Body of pancreas (tissue), 4 donors: ENCODE measurements at regions not wholly inside any gene's neighbourhood (a gene's known extent, or its start where the extent isn't known, plus 50 kb on each side); places are given as distances from the start of the nearest gene placed in this dataset.
A peak's percentile ranks its signal among the peaks of the same experiment; 100 is the strongest.
"Not testable (repeated sequence)": the region's sequence is repeated elsewhere in the genome, so short reads cannot be mapped to it uniquely, and the experiment has no call there.

Experiments
- ATAC-seq: fragments of 150-250 bp; one replicate; pipeline ENCODE4 v1.9.1; 2016
- DNase-seq, 4 donors: peaks; one replicate each; pipeline ENCODE4 v3.0.0-alpha.2; 2019
- H3K27ac ChIP-seq, 4 donors: fragments of 200-600 bp; sonication (generic); 1 replicate in 3 of 4; 2 replicates in 1 of 4; pipeline versions ENCODE4 v1.5.1 to v1.6.1; 2016 to 2019; ENCODE audit warnings: mild to moderate bottlenecking in 1 of 4, mixed read lengths in 1 of 4, moderate library complexity in 1 of 4
- H3K27me3 ChIP-seq, 2 donors: fragments of 200-600 bp; sonication (generic); one replicate each; pipeline ENCODE4 v1.6.0; 2016; ENCODE audit warnings: mild to moderate bottlenecking in 1 of 2
- H3K36me3 ChIP-seq, 2 donors: fragments of 200-600 bp; sonication (generic); replicated peaks in 1 of 2; 2 replicates each; pipeline ENCODE4 v1.5.1; 2016; ENCODE audit warnings: low read depth in 2 of 2; ENCODE audit not compliant: insufficient read depth in 1 of 2
- H3K4me1 ChIP-seq: fragments of 200-600 bp; sonication (generic); one replicate; pipeline ENCODE4 v1.6.0; 2016
- H3K4me3 ChIP-seq, 2 donors: fragments of 200-600 bp; sonication (generic); 1 replicate in 1 of 2; 2 replicates in 1 of 2; pipeline ENCODE4 v1.5.1; 2016 to 2019
- H3K9me3 ChIP-seq, 3 donors: fragments of 200-600 bp; sonication (generic); 1 replicate in 2 of 3; 2 replicates in 1 of 3; pipeline ENCODE4 v1.5.1; 2016
- CTCF ChIP-seq, 7 experiments: fragments of 450-650 bp in 4 of 7; fragments of 200-600 bp in 3 of 7; sonication (generic) in 3 of 7; IDR thresholded peaks; one replicate each; pipeline ENCODE4 v1.5.1; 2016 to 2019; ENCODE audit warnings: antibody characterized with exemption in 7 of 7
- POLR2A ChIP-seq, 3 donors: fragments of 450-650 bp; IDR thresholded peaks; one replicate each; pipeline ENCODE4 v1.6.1; 2016; ENCODE audit warnings: antibody characterized with exemption in 3 of 3, mild to moderate bottlenecking in 2 of 3
- WGBS, 2 donors: methylation state at CpG; one replicate each; pipeline ENCODE4 v1.1.5; 2017; 5-methylcytosine and 5-hydroxymethylcytosine counted together
- intact Hi-C: fragments of 100-400 bp; cut with DNase I; formaldehyde crosslinking; loops from one replicate; pipeline ENCODE4 v1.15.1; 2023

DNA sequence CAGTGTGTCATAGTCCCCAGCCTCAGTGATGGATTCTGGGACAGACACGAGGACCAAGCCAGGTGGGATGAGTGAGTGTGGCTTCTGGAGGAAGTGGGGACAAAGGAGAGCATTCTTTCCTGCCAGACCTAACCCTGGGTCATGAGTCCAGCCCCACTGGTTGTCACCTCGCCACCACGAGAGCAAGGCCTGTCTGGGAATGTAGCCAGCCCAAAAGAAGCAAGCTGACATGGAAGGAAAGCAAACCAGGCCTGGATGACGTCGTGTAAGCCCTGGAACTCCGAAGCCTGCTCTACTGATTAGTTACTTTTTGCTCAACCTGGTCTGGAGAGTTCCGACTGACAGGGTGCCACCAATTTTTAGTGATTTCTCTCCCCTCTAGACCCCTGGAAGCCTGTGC lies 105.9 kb downstream of the SINHCAF start:
- ATAC-seq = peak; percentile 45
- no peak overlapping the region for H3K4me3 ChIP-seq

GRCh38 chr12:31220633-31221550 lies 105.1 kb downstream of the SINHCAF start:
- WGBS, 2 donors = 91% methylated on average over 7 to 8 of the region's 8 CpGs
- H3K36me3 ChIP-seq = no peaks in the 10 kb centered on the region
- intact Hi-C loops = no loop called here
- no peaks in the 10 kb centered on the region for H3K9me3 ChIP-seq
- ATAC-seq (peak; percentile 38), DNase-seq (peak in 1 of 4 donors; percentile 16)
- H3K27ac ChIP-seq = no peak overlapping the region
- H3K4me3 ChIP-seq = no peak overlapping the region
- H3K4me1 ChIP-seq = no peaks in the 10 kb centered on the region
- TF ChIP-seq POLR2A (IDR thresholded peaks at IDR 0.05) (no peak), CTCF (IDR thresholded peaks at IDR 0.05) (no peak)
- no peaks in the 10 kb centered on the region for H3K27me3 ChIP-seq

More for the DNA sequence above, 105.9 kb downstream of the SINHCAF start:
- Histone ChIP-seq H3K27me3 (no peaks in the 10 kb centered on the region), H3K9me3 (no peaks in the 10 kb centered on the region), H3K27ac (no peak overlapping the region), H3K4me1 (no peaks in the 10 kb centered on the region), H3K36me3 (no peaks in the 10 kb centered on the region)
- 27 to 33% methylated on average over 7 of the region's 7 CpGs for WGBS, 2 donors
- intact Hi-C loops = no loop called here
- peak in 3 of 4 donors; percentile 34 to 60 (median 47) for DNase-seq
- TF ChIP-seq CTCF (IDR thresholded peaks at IDR 0.05) = no peak
- no peak for TF ChIP-seq POLR2A (IDR thresholded peaks at IDR 0.05)

- no peaks in the 10 kb centered on the region for H3K4me1 ChIP-seq
- intact Hi-C loops = no loop called here
- no peak for ATAC-seq
- 66 to 76% methylated on average over 10 of the region's 10 CpGs for WGBS, 2 donors
- H3K27ac ChIP-seq = no peak overlapping the region
- DNase-seq = no peak
- no peaks in the 10 kb centered on the region for H3K27me3 ChIP-seq
- no peak for TF ChIP-seq CTCF (IDR thresholded peaks at IDR 0.05)
- no peak for TF ChIP-seq POLR2A (IDR thresholded peaks at IDR 0.05)
- no peaks in the 10 kb centered on the region for H3K9me3 ChIP-seq
- no peaks in the 10 kb centered on the region for H3K36me3 ChIP-seq
- no peak overlapping the region for H3K4me3 ChIP-seq
These were observed 104.4 kb downstream of the SINHCAF start for GRCh38 chr12:31221551-31221945.

DNA sequence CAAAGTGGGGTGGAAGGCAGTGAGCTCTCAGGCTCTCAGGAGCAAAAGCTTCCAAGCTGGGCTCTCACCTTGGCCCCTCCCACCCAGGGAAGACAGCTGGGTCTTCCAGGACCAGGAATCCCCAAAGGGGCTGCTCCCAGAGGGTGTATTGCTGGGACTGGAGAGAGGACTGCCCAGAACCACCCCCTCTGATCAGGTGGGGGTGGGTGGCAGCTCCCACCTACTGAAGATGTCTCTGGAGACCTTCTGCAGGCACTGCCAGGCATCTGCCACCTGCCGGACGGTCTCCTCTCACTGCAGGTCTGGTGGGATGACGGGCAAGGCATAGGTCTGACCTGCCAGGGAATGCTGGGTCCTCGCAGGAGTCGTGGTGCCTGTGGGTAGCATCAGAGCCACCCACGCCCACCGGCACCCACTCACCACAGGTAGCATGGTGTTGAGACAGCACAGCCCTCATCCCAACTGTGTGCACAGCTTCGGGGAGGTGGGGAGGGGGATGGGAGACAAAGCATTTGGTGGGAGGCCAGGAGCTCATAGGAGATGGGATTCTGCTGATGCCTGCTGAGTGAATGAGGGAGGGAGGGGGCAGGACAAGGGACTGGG lies 103.2 kb downstream of the SINHCAF start:
- Histone ChIP-seq H3K36me3 (no peaks in the 10 kb centered on the region), H3K4me3 (no peak overlapping the region), H3K27me3 (no peaks in the 10 kb centered on the region), H3K4me1 (peaks cover 10% of the 10 kb centered on the region), H3K27ac (no peak overlapping the region), H3K9me3 (no peaks in the 10 kb centered on the region)
- 52 to 88% methylated on average over 5 to 7 of the region's 8 CpGs for WGBS, 2 donors
- no peak for TF ChIP-seq CTCF (IDR thresholded peaks at IDR 0.05)
- TF ChIP-seq POLR2A (IDR thresholded peaks at IDR 0.05) = no peak
- no peak for DNase-seq
- ATAC-seq = no peak
- intact Hi-C loops = no loop called here

GRCh38 chr12:31223640-31224039 lies 102.3 kb downstream of the SINHCAF start:
- H3K9me3 ChIP-seq, H3K27me3 ChIP-seq, intact Hi-C loops, H3K36me3 ChIP-seq, H3K4me3 ChIP-seq, ATAC-seq, DNase-seq, H3K27ac ChIP-seq: not testable (repeated sequence)
- 25% methylated on average over 1 of the region's 1 CpG for WGBS, 2 donors
- peaks cover 19% of the 10 kb centered on the region for H3K4me1 ChIP-seq
